ENCODE measurements at regions not wholly inside any gene's neighbourhood (a gene's known extent, or its start where the extent isn't known, plus 50 kb on each side); places are given as distances from the start of the nearest gene placed in this dataset.

DNA sequence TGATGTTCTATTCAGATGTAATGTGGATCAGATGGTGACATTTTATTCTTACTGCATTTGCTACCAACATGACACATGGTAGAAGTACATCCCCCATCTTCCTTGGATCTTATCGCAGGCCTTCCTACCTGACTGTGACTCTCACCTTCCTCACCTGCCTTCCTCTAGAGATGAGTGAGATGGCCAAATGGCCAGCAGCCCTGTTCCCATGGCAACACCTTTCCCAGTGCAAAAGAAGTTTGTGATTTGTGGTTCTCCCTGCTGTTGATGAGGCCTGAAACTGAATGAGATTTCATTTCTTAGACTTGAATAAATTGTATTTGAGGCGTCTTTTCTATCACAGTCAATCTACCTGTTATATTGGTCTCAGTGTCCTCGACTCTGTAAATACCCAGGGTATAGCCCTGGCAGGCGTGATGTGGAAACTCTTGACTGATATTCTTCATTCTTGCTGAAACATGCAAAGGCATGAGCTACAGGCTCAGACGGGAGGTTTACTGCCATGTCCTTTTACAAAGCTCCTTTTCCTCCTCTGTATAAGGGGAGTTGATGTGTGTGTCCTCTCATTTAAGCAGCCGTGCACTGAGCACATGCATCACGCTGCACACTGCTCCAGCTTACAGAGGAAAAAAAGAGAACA is 440.7 kb upstream of the AKR1E2 start:
- TF ChIP-seq, protein P1, sequence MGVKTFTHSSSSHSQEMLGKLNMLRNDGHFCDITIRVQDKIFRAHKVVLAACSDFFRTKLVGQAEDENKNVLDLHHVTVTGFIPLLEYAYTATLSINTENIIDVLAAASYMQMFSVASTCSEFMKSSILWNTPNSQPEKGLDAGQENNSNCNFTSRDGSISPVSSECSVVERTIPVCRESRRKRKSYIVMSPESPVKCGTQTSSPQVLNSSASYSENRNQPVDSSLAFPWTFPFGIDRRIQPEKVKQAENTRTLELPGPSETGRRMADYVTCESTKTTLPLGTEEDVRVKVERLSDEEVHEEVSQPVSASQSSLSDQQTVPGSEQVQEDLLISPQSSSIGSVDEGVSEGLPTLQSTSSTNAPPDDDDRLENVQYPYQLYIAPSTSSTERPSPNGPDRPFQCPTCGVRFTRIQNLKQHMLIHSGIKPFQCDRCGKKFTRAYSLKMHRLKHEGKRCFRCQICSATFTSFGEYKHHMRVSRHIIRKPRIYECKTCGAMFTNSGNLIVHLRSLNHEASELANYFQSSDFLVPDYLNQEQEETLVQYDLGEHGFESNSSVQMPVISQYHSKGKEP (tag by site-specific recombination; IDR thresholded peaks at IDR 0.05): no peak
- TF ChIP-seq, protein P2, sequence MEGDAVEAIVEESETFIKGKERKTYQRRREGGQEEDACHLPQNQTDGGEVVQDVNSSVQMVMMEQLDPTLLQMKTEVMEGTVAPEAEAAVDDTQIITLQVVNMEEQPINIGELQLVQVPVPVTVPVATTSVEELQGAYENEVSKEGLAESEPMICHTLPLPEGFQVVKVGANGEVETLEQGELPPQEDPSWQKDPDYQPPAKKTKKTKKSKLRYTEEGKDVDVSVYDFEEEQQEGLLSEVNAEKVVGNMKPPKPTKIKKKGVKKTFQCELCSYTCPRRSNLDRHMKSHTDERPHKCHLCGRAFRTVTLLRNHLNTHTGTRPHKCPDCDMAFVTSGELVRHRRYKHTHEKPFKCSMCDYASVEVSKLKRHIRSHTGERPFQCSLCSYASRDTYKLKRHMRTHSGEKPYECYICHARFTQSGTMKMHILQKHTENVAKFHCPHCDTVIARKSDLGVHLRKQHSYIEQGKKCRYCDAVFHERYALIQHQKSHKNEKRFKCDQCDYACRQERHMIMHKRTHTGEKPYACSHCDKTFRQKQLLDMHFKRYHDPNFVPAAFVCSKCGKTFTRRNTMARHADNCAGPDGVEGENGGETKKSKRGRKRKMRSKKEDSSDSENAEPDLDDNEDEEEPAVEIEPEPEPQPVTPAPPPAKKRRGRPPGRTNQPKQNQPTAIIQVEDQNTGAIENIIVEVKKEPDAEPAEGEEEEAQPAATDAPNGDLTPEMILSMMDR (tag by site-specific recombination; IDR thresholded peaks at IDR 0.05): no peak
- TF ChIP-seq, protein P3, sequence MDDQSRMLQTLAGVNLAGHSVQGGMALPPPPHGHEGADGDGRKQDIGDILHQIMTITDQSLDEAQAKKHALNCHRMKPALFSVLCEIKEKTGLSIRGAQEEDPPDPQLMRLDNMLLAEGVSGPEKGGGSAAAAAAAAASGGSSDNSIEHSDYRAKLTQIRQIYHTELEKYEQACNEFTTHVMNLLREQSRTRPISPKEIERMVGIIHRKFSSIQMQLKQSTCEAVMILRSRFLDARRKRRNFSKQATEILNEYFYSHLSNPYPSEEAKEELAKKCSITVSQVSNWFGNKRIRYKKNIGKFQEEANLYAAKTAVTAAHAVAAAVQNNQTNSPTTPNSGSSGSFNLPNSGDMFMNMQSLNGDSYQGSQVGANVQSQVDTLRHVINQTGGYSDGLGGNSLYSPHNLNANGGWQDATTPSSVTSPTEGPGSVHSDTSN (CRISPR knock-in tag; IDR thresholded peaks at IDR 0.05): no peak
- TF ChIP-seq ZNF658 (tag by site-specific recombination; IDR thresholded peaks at IDR 0.05) (no peak), KLF7 (tag by site-specific recombination; IDR thresholded peaks at IDR 0.05; ENCODE audit: borderline replicate concordance) (no peak), ZNF335 (tag by site-specific recombination; conservative IDR thresholded peaks at IDR 0.05) (no peak), SETDB1 (IDR thresholded peaks at IDR 0.05; ENCODE audit: insufficient read length, low read length) (no peak), ZNF132 (tag by site-specific recombination; IDR thresholded peaks at IDR 0.05; ENCODE audit: borderline replicate concordance) (no peak), SALL2 (tag by site-specific recombination; IDR thresholded peaks at IDR 0.05; ENCODE audit: borderline replicate concordance) (no peak)
- TF ChIP-seq, protein P4, sequence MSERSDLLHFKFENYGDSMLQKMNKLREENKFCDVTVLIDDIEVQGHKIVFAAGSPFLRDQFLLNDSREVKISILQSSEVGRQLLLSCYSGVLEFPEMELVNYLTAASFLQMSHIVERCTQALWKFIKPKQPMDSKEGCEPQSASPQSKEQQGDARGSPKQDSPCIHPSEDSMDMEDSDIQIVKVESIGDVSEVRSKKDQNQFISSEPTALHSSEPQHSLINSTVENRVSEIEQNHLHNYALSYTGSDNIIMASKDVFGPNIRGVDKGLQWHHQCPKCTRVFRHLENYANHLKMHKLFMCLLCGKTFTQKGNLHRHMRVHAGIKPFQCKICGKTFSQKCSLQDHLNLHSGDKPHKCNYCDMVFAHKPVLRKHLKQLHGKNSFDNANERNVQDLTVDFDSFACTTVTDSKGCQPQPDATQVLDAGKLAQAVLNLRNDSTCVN (tag by site-specific recombination; optimal IDR thresholded peaks at IDR 0.05): no peak
- TF ChIP-seq, protein P5, sequence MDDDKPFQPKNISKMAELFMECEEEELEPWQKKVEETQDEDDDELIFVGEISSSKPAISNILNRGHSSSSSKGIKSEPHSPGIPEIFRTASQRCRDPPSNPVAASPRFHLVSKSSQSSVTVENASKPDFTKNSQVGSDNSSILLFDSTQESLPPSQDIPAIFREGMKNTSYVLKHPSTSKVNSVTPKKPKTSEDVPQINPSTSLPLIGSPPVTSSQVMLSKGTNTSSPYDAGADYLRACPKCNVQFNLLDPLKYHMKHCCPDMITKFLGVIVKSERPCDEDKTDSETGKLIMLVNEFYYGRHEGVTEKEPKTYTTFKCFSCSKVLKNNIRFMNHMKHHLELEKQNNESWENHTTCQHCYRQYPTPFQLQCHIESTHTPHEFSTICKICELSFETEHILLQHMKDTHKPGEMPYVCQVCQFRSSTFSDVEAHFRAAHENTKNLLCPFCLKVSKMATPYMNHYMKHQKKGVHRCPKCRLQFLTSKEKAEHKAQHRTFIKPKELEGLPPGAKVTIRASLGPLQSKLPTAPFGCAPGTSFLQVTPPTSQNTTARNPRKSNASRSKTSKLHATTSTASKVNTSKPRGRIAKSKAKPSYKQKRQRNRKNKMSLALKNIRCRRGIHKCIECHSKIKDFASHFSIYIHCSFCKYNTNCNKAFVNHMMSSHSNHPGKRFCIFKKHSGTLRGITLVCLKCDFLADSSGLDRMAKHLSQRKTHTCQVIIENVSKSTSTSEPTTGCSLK (tag by site-specific recombination; IDR thresholded peaks at IDR 0.05): no peak
- TF ChIP-seq, protein P6, sequence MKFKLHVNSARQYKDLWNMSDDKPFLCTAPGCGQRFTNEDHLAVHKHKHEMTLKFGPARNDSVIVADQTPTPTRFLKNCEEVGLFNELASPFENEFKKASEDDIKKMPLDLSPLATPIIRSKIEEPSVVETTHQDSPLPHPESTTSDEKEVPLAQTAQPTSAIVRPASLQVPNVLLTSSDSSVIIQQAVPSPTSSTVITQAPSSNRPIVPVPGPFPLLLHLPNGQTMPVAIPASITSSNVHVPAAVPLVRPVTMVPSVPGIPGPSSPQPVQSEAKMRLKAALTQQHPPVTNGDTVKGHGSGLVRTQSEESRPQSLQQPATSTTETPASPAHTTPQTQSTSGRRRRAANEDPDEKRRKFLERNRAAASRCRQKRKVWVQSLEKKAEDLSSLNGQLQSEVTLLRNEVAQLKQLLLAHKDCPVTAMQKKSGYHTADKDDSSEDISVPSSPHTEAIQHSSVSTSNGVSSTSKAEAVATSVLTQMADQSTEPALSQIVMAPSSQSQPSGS (tag by site-specific recombination; IDR thresholded peaks at IDR 0.05; ENCODE audit: low read depth): no peak
